ENCODE measurements at regions not wholly inside any gene's neighbourhood (a gene's known extent, or its start where the extent isn't known, plus 50 kb on each side); places are given as distances from the start of the nearest gene placed in this dataset.

DNA sequence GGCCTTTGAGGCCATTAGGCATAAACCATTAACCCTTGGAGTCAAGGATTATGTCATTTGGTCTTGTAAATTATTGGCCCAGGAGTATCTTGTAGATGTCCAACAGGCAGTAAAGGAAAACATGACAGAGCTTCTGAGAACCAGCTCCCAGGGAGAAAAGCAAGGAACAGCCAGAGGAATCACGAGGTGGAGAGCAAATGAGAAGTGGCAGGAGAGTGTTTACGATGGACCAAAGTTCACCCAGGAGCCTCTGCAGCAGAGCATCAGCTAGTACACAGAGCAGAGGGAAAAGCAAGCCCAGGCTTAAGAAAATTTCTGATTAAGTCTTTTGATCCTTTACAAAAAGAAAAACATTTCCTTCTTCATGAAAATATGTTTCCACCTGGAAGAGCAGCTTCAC lies 206.2 kb downstream of the NDUFS4 start:
- Histone ChIP-seq H3K9me3 (no peaks in the 10 kb centered on the region), H3K27me3 (no peaks in the 10 kb centered on the region), H3K4me1 (no peaks in the 10 kb centered on the region), H3K27ac (no peak overlapping the region), H3K36me3 (ENCODE audit: low read depth, missing control alignments) (no peaks in the 10 kb centered on the region), H3K4me3 (no peak overlapping the region)
- WGBS, 2 donors = 65 to 66% methylated on average over 2 of the region's 2 CpGs
- intact Hi-C loops (cut with DNase I; ENCODE audit: low total_unique reads) = no loop called here
- TF ChIP-seq POLR2A (IDR thresholded peaks at IDR 0.05) = no peak
- TF ChIP-seq, protein P1, sequence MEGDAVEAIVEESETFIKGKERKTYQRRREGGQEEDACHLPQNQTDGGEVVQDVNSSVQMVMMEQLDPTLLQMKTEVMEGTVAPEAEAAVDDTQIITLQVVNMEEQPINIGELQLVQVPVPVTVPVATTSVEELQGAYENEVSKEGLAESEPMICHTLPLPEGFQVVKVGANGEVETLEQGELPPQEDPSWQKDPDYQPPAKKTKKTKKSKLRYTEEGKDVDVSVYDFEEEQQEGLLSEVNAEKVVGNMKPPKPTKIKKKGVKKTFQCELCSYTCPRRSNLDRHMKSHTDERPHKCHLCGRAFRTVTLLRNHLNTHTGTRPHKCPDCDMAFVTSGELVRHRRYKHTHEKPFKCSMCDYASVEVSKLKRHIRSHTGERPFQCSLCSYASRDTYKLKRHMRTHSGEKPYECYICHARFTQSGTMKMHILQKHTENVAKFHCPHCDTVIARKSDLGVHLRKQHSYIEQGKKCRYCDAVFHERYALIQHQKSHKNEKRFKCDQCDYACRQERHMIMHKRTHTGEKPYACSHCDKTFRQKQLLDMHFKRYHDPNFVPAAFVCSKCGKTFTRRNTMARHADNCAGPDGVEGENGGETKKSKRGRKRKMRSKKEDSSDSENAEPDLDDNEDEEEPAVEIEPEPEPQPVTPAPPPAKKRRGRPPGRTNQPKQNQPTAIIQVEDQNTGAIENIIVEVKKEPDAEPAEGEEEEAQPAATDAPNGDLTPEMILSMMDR (IDR thresholded peaks at IDR 0.05) = no peak
- DNase-seq = no peak

DNA sequence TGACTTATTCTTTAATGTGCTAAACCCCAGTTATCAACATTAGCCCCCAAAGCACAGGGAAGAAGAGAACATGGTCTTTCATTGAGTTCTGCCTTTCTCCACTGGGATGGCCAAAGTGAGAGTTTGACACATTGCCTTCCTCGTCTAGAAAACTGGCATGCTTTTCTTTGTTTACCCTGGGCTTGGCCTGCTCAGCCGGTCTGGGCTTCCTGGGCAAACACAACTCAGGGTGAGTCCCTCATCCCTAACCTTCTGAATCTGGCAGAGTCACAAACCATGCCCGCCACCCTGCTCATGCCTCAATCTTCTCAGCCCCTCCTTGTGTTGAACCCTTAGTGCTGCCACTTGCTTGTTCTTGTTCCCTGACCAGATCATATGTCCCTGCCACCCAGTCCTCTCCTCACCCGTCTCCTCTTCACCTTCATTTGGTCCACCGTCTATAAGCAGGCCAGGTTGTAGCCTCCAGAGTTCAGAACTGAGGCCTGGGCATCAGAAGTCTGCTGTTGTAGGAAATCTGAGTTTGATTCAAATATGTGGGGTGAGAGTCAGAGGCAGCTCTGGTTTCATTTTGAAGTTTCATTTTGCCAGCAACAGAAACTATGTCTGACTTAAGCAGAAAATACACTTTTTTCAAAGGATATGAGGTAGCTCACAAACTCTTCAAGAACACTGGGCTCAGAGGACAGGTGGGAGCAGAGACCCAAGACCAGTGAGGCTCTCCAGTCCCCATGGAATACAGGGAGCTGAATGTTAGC lies 217.6 kb downstream of the NDUFS4 start:
- no peak for TF ChIP-seq POLR2A (IDR thresholded peaks at IDR 0.05)
- TF ChIP-seq, protein P1 (IDR thresholded peaks at IDR 0.05) = no peak
- intact Hi-C loops (cut with DNase I; ENCODE audit: low total_unique reads) = no loop called here
- H3K36me3 ChIP-seq (ENCODE audit: low read depth, missing control alignments) = no peaks in the 10 kb centered on the region
- H3K4me3 ChIP-seq = no peak overlapping the region
- no peaks in the 10 kb centered on the region for H3K4me1 ChIP-seq
- no peaks in the 10 kb centered on the region for H3K9me3 ChIP-seq
- 89 to 90% methylated on average over 5 of the region's 5 CpGs for WGBS, 2 donors
- no peaks in the 10 kb centered on the region for H3K27me3 ChIP-seq
- no peak overlapping the region for H3K27ac ChIP-seq
- DNase-seq = no peak

DNA sequence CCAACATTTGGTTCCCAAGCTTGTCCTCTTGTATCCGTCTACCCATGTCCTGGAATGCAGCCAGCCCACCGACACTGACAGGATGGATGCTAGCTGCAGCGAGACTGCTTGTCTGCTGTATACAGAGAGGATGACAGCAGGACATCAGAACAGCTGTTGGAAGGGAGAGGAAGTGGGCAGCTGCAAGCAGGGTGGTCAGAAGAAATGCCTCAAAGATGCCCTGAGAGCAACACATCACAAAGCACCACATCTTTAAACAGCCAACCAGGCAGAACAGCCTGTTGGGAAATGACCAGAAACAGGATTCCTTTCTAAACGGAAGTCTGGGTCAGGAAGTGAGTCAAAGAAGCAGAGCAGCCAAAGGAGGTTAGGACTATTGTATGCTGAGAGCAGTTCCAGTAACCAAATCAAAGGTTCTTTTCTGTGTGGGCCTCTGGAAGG lies 219.1 kb downstream of the NDUFS4 start:
- 40 to 49% methylated on average over 4 of the region's 4 CpGs for WGBS, 2 donors
- intact Hi-C loops (cut with DNase I; ENCODE audit: low total_unique reads) = no loop called here
- no peak for DNase-seq

DNA sequence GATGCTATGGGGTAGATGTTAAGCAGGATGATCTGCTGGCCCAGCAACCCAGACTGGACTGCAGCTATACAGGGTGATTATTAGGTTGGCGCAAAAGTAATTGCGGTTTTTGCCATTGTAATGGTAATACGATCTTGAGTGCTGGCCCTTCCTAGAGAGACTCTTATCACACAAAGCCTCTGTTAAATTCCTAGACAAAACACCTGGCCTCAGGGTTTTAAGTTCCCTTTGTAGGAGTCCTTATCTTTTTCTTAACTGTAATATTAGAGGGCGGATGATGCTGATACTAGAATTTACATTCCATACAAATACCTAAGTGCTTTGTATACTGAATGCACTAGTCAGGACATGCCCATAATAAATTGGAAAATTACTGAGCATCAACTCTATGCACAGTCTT lies 222.2 kb downstream of the NDUFS4 start:
- Histone ChIP-seq H3K4me1 (no peaks in the 10 kb centered on the region), H3K4me3 (no peak overlapping the region), H3K27me3 (no peaks in the 10 kb centered on the region), H3K36me3 (ENCODE audit: low read depth, missing control alignments) (no peaks in the 10 kb centered on the region), H3K27ac (no peak overlapping the region), H3K9me3 (no peaks in the 10 kb centered on the region)
- intact Hi-C loops (cut with DNase I; ENCODE audit: low total_unique reads) = no loop called here
- no peak for DNase-seq
- no peak for TF ChIP-seq POLR2A (IDR thresholded peaks at IDR 0.05)
- TF ChIP-seq, protein P1 (IDR thresholded peaks at IDR 0.05) = no peak
- WGBS, 2 donors = 86% methylated on average over 4 of the region's 4 CpGs

More for the DNA sequence above, 219.1 kb downstream of the NDUFS4 start:
- Histone ChIP-seq H3K4me3 (no peak overlapping the region), H3K9me3 (no peaks in the 10 kb centered on the region), H3K27ac (no peak overlapping the region), H3K36me3 (ENCODE audit: low read depth, missing control alignments) (no peaks in the 10 kb centered on the region), H3K27me3 (no peaks in the 10 kb centered on the region), H3K4me1 (no peaks in the 10 kb centered on the region)
- TF ChIP-seq, protein P1 (IDR thresholded peaks at IDR 0.05) = no peak
- no peak for TF ChIP-seq POLR2A (IDR thresholded peaks at IDR 0.05)
